Suprapubic skin (tissue), 4 donors: ENCODE measurements at regions not wholly inside any gene's neighbourhood (a gene's known extent, or its start where the extent isn't known, plus 50 kb on each side); places are given as distances from the start of the nearest gene placed in this dataset.

ENCODE experiments used
- EP300 ChIP-seq: sonication (generic); formaldehyde crosslinking; IDR thresholded peaks from one replicate; pipeline ENCODE4 v1.6.1; 2017; ENCODE audit warnings: antibody characterized with exemption
- POLR2A ChIP-seq, 2 donors: fragments of 450-650 bp; IDR thresholded peaks; one replicate each; pipeline ENCODE4 v1.6.1; 2017; ENCODE audit warnings: antibody characterized with exemption in 2 of 2, mild to moderate bottlenecking in 2 of 2, moderate library complexity in 2 of 2
- POLR2AphosphoS5 ChIP-seq, 3 donors: sonication (generic); formaldehyde crosslinking; IDR thresholded peaks; one replicate each; pipeline ENCODE4 v1.6.1; 2017; ENCODE audit warnings: antibody characterized with exemption in 3 of 3
- TF ChIP-seq, protein P1 (sequence below), 2 donors: fragments of 200-600 bp in 1 of 2; fragments of 450-650 bp in 1 of 2; sonication (generic) in 1 of 2; IDR thresholded peaks; one replicate each; pipeline ENCODE4 v1.5.1; 2016 to 2019; ENCODE audit warnings: antibody characterized with exemption in 2 of 2, mild to moderate bottlenecking in 1 of 2, moderate library complexity in 1 of 2

DNA sequence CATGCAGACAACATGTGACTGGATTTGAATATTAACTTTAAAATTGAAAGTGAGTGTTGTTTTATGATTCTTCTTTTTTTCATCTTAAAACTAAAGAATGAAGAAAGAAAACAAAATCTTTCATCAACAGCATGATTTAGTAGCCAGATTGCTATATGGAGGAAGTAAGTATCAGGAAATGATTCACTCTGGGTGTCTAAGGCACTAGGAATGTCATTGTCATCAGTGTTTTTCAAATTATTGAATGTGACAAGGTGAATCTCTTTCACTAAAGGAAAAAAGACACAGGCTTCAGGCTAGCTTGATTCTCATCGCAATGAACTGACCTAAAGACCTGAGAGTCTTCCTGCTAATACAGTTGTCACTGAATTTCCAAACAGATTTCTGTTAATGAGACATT, 430.1 kb downstream of the FBXO15 start:
- TF ChIP-seq, protein P1, sequence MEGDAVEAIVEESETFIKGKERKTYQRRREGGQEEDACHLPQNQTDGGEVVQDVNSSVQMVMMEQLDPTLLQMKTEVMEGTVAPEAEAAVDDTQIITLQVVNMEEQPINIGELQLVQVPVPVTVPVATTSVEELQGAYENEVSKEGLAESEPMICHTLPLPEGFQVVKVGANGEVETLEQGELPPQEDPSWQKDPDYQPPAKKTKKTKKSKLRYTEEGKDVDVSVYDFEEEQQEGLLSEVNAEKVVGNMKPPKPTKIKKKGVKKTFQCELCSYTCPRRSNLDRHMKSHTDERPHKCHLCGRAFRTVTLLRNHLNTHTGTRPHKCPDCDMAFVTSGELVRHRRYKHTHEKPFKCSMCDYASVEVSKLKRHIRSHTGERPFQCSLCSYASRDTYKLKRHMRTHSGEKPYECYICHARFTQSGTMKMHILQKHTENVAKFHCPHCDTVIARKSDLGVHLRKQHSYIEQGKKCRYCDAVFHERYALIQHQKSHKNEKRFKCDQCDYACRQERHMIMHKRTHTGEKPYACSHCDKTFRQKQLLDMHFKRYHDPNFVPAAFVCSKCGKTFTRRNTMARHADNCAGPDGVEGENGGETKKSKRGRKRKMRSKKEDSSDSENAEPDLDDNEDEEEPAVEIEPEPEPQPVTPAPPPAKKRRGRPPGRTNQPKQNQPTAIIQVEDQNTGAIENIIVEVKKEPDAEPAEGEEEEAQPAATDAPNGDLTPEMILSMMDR (IDR thresholded peaks at IDR 0.05) = no peak
- no peak for TF ChIP-seq EP300
- TF ChIP-seq POLR2A (IDR thresholded peaks at IDR 0.05) = no peak
- TF ChIP-seq POLR2AphosphoS5 (IDR thresholded peaks at IDR 0.05) = no peak
